Osteoblast (primary cell): ENCODE measurements at regions not wholly inside any gene's neighbourhood (a gene's known extent, or its start where the extent isn't known, plus 50 kb on each side); places are given as distances from the start of the nearest gene placed in this dataset.

Source experiments
- DNase-seq: peaks from one replicate; pipeline ENCODE4 v3.0.0; 2011; ENCODE audit warnings: low spot score, mixed read lengths; ENCODE audit not compliant: insufficient read length; ENCODE audit errors: missing footprints
- H2AFZ ChIP-seq: 2 replicates; pipeline ENCODE4 v1.6.0; 2011; ENCODE audit warnings: mild to moderate bottlenecking, low read length
- H3K27ac ChIP-seq: 2 replicates; pipeline ENCODE4 v1.5.1; 2011; ENCODE audit warnings: mild to moderate bottlenecking, low read depth, low read length, moderate library complexity
- H3K27me3 ChIP-seq: 2 replicates; pipeline ENCODE4 v1.6.0; 2012; ENCODE audit warnings: mild to moderate bottlenecking, control low read depth, inconsistent platforms, low read length, moderate library complexity; ENCODE audit not compliant: insufficient read depth
- H3K36me3 ChIP-seq: 2 replicates; pipeline ENCODE4 v1.5.1; 2011; ENCODE audit warnings: mild to moderate bottlenecking, low read length, control low read depth, moderate library complexity; ENCODE audit not compliant: insufficient read depth
- H3K4me1 ChIP-seq: 2 replicates; pipeline ENCODE4 v1.5.1; 2011; ENCODE audit warnings: mild to moderate bottlenecking, low read length, control low read depth, moderate library complexity; ENCODE audit not compliant: insufficient read depth
- H3K4me2 ChIP-seq: 2 replicates; pipeline ENCODE4 v1.6.0; 2011; ENCODE audit warnings: mild to moderate bottlenecking, low read length; ENCODE audit not compliant: insufficient read depth
- H3K4me3 ChIP-seq: fragments of 200-600 bp; sonication (generic); 3 replicates; pipeline ENCODE4 v1.5.1; 2012; ENCODE audit warnings: mild to moderate bottlenecking, low read length, inconsistent platforms; ENCODE audit not compliant: insufficient read depth
- H3K79me2 ChIP-seq: 2 replicates; pipeline ENCODE4 v1.6.0; 2012; ENCODE audit warnings: mild to moderate bottlenecking, low read length, control low read depth, inconsistent platforms; ENCODE audit not compliant: insufficient read depth
- H3K9me3 ChIP-seq: 2 replicates; pipeline ENCODE4 v1.5.1; 2011; ENCODE audit warnings: low read depth, low read length, control low read depth
- H4K20me1 ChIP-seq: 2 replicates; pipeline ENCODE4 v1.6.0; 2012; ENCODE audit warnings: mild to moderate bottlenecking, low read length, control low read depth; ENCODE audit not compliant: insufficient read depth
- TF ChIP-seq, protein P1 (sequence below): IDR thresholded peaks from 2 replicates; pipeline ENCODE4 v1.5.1; 2011; ENCODE audit warnings: mild to moderate bottlenecking, low read depth, low read length, moderate library complexity; ENCODE audit errors: extremely low read depth

DNA sequence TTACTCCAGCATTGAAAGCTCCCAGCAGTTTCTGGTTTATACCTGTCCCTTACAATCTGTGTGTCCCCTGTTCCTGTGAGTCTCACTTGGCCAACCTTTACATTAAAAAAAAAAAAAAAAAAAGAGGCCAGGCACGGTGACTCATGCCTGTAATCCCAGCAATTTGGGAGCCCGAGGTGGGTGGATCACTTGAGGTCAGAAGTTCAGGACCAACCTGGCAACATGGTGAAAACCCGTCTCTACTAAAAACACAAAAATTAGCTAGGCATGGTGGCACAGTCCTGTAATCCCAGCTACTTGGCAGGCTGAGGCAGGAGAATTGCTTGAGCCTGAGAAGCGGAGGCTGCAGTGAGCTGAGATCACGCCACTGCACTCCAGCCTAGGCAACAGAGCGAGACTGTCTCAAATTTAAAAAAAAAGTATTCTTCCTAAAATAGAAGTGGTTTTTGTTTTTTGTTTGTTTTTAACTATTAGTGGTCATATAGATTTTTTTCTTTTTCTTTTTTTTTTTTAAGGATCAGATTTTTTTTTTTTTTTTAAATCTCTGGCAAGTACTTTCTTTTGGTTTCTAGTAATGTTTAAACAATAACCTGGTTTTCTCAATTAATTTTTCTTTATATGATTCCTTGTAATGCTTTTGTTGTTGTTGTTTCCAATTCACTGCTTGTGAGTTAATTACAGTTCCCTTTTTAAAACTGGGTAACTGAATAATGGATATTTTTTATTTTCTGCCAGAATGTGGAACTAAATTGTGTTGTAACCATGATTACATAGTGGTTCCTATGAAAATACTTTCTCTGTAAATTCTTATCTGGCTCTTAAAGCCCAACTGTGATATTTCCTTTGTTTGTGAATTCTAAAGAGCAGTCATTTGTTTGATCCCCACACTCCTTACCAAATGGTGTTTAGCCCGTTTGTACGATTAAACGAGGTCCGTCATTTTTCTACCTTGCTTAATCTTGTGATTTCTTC is 116.8 kb downstream of the CTAGE1 start:
- Histone ChIP-seq H4K20me1 (no peaks in the 10 kb centered on the region), H2AFZ (no peak overlapping the region), H3K4me1 (no peaks in the 10 kb centered on the region), H3K79me2 (no peaks in the 10 kb centered on the region), H3K27me3 (peaks cover 5% of the 10 kb centered on the region), H3K9me3 (no peaks in the 10 kb centered on the region), H3K4me3 (no peak overlapping the region), H3K4me2 (peak overlapping the region; percentile 46), H3K36me3 (no peaks in the 10 kb centered on the region), H3K27ac (no peak overlapping the region)
- DNase-seq = peak; percentile 21
- TF ChIP-seq, protein P1, sequence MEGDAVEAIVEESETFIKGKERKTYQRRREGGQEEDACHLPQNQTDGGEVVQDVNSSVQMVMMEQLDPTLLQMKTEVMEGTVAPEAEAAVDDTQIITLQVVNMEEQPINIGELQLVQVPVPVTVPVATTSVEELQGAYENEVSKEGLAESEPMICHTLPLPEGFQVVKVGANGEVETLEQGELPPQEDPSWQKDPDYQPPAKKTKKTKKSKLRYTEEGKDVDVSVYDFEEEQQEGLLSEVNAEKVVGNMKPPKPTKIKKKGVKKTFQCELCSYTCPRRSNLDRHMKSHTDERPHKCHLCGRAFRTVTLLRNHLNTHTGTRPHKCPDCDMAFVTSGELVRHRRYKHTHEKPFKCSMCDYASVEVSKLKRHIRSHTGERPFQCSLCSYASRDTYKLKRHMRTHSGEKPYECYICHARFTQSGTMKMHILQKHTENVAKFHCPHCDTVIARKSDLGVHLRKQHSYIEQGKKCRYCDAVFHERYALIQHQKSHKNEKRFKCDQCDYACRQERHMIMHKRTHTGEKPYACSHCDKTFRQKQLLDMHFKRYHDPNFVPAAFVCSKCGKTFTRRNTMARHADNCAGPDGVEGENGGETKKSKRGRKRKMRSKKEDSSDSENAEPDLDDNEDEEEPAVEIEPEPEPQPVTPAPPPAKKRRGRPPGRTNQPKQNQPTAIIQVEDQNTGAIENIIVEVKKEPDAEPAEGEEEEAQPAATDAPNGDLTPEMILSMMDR = no peak

DNA sequence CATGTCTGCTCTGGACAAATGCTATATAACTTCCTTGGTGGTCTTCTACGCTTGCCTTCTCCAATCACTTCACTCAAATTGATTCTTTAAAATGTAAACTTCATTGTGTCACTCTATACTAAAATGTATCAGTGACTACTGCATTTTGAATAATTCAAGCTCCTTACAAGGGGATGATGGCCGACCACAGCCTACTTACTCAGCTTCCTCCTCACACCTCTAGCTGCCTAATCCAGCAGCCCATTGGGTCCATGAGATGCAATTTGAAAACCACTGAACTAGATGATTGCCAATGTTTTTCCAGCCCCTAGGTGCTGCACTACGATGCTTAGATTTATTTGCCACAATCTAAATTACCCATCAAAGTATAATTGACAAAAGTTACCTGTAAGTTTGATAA is 120.7 kb downstream of the CTAGE1 start:
- Histone ChIP-seq H3K36me3 (no peaks in the 10 kb centered on the region), H2AFZ (no peak overlapping the region), H3K27ac (no peak overlapping the region), H3K9me3 (no peaks in the 10 kb centered on the region), H3K4me2 (no peak overlapping the region), H4K20me1 (no peaks in the 10 kb centered on the region), H3K27me3 (peaks cover 13% of the 10 kb centered on the region), H3K4me3 (no peak overlapping the region), H3K4me1 (no peaks in the 10 kb centered on the region), H3K79me2 (no peaks in the 10 kb centered on the region)
- no peak for DNase-seq
- TF ChIP-seq, protein P1 = no peak

DNA sequence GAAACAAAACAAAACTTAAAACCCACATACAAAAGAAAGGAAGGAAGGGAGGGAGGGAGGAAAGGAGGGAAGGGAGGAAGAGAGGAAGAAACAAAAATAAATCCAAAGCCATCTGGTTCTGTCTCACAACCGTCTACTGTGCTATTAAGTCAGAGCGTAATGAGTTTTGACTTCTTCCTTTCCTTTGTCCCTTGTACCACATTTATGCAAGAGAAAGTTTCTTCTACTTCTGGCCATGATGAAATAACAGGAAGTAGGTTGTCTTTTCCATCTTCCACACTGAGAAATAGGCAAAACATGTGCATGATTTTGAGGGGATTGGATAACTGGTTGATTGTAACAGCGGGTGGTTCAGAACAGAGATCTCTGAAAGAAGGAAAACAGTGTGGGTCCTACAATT is 121.4 kb downstream of the CTAGE1 start:
- no peaks in the 10 kb centered on the region for H3K9me3 ChIP-seq
- no peaks in the 10 kb centered on the region for H3K79me2 ChIP-seq
- no peak overlapping the region for H3K27ac ChIP-seq
- TF ChIP-seq, protein P1 = no peak
- H3K27me3 ChIP-seq = peaks cover 13% of the 10 kb centered on the region
- H3K4me1 ChIP-seq = no peaks in the 10 kb centered on the region
- H3K36me3 ChIP-seq = no peaks in the 10 kb centered on the region
- H2AFZ ChIP-seq = no peak overlapping the region
- H3K4me3 ChIP-seq = no peak overlapping the region
- no peak overlapping the region for H3K4me2 ChIP-seq
- DNase-seq = no peak
- H4K20me1 ChIP-seq = no peaks in the 10 kb centered on the region

DNA sequence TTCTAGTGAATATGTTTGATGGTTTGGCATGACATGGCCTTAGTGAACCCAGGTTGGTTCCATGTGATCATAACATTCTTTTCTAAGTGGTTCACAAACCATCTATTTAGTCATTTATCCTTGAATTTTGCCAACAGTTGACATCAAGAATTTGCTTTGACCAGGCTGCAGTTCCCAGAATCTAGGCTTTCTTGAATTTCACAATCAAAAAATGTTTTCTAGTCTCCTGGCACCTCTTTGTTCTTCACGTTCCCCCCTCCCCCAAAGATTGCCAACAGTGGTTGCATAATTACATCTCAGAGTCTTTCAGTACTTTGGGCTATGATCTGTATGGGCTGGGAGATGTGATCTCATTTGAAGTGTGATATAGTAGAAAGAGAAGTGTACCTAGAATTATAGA is 124.0 kb downstream of the GATA6 start:
- H4K20me1 ChIP-seq = no peaks in the 10 kb centered on the region
- no peak for DNase-seq
- no peaks in the 10 kb centered on the region for H3K9me3 ChIP-seq
- no peaks in the 10 kb centered on the region for H3K79me2 ChIP-seq
- H2AFZ ChIP-seq = no peak overlapping the region
- no peaks in the 10 kb centered on the region for H3K36me3 ChIP-seq
- H3K4me3 ChIP-seq = no peak overlapping the region
- no peak overlapping the region for H3K4me2 ChIP-seq
- TF ChIP-seq, protein P1 = no peak
- no peak overlapping the region for H3K27ac ChIP-seq
- H3K27me3 ChIP-seq = peaks cover 13% of the 10 kb centered on the region
- H3K4me1 ChIP-seq = no peaks in the 10 kb centered on the region
